OCI-LY1 (cell line): ENCODE measurements at regions not wholly inside any gene's neighbourhood (a gene's known extent, or its start where the extent isn't known, plus 50 kb on each side); places are given as distances from the start of the nearest gene placed in this dataset.

Source experiments
- H2AFZ ChIP-seq: fragments of 200-600 bp; sonication (generic), shearing (Covaris generic); 2 replicates; pipeline ENCODE4 v1.6.0; 2014; ENCODE audit warnings: antibody characterized with exemption, mild to moderate bottlenecking, low read length
- H3F3A ChIP-seq: fragments of 200-600 bp; sonication (generic), shearing (Covaris generic); 2 replicates; pipeline ENCODE4 v1.6.0; 2014; ENCODE audit warnings: mild to moderate bottlenecking, antibody characterized with exemption, low read length, moderate library complexity; ENCODE audit not compliant: insufficient read depth
- H3K27ac ChIP-seq: fragments of 200-600 bp; sonication (generic); 2 replicates; pipeline ENCODE4 v1.5.1; 2014; ENCODE audit warnings: low read length, mixed run types, mild to moderate bottlenecking, low read depth; ENCODE audit not compliant: poor library complexity, severe bottlenecking
- H3K27me3 ChIP-seq: fragments of 200-600 bp; sonication (generic); 2 replicates; pipeline ENCODE4 v1.6.0; 2014; ENCODE audit warnings: antibody characterized with exemption, mild to moderate bottlenecking, low read length, moderate library complexity; ENCODE audit not compliant: insufficient read depth
- H3K36me3 ChIP-seq: fragments of 200-600 bp; sonication (generic); 2 replicates; pipeline ENCODE4 v1.6.1; 2014; ENCODE audit warnings: mild to moderate bottlenecking, antibody characterized with exemption, low read length, moderate library complexity, mixed read lengths; ENCODE audit not compliant: insufficient read depth
- H3K4me1 ChIP-seq: fragments of 200-600 bp; sonication (generic); 2 replicates; pipeline ENCODE4 v1.5.1; 2014; ENCODE audit warnings: mild to moderate bottlenecking, low read length, moderate library complexity; ENCODE audit not compliant: insufficient read depth, severe bottlenecking
- H3K4me2 ChIP-seq: fragments of 200-600 bp; sonication (generic), shearing (Covaris generic); 2 replicates; pipeline ENCODE4 v1.6.1; 2014; ENCODE audit warnings: low read length
- H3K4me3 ChIP-seq: fragments of 200-600 bp; sonication (generic); 2 replicates; pipeline ENCODE4 v1.5.1; 2014; ENCODE audit warnings: low read length, low read depth, mild to moderate bottlenecking, mixed read lengths; ENCODE audit not compliant: poor library complexity, severe bottlenecking
- H3K79me2 ChIP-seq: fragments of 200-600 bp; shearing (Covaris generic); 2 replicates; pipeline ENCODE4 v1.6.1; 2016; ENCODE audit warnings: mixed run types, low read length, mixed read lengths; ENCODE audit not compliant: insufficient read depth
- H3K9ac ChIP-seq: fragments of 200-600 bp; sonication (generic), shearing (Covaris generic); 2 replicates; pipeline ENCODE4 v1.6.1; 2014; ENCODE audit warnings: mild to moderate bottlenecking, low read length, mixed read lengths
- H3K9me2 ChIP-seq: fragments of 200-600 bp; sonication (generic), shearing (Covaris generic); 2 replicates; pipeline ENCODE4 v1.6.1; 2014; ENCODE audit warnings: low read depth, mild to moderate bottlenecking, low read length, mixed read lengths
- H3K9me3 ChIP-seq: fragments of 200-600 bp; shearing (Covaris generic); 2 replicates; pipeline ENCODE4 v1.6.1; 2014; ENCODE audit warnings: low read length, mixed read lengths
- H4K20me1 ChIP-seq: fragments of 200-600 bp; sonication (generic), shearing (Covaris generic); 2 replicates; pipeline ENCODE4 v1.6.0; 2016; ENCODE audit warnings: mild to moderate bottlenecking, low read length; ENCODE audit not compliant: insufficient read depth
- EZH2 ChIP-seq: fragments of 200-600 bp; sonication (generic), shearing (Covaris generic); IDR thresholded peaks from 2 replicates; pipeline ENCODE4 v1.8.0; 2017; ENCODE audit warnings: borderline replicate concordance, mixed run types, mild to moderate bottlenecking, antibody characterized with exemption, low read length, moderate library complexity, mixed read lengths
- TF ChIP-seq, protein P1 (sequence below): fragments of 200-600 bp; sonication (generic), shearing (Covaris generic); IDR thresholded peaks from 2 replicates; pipeline ENCODE4 v1.5.1; 2017; ENCODE audit warnings: mild to moderate bottlenecking, antibody characterized with exemption, low read length, moderate library complexity, mixed read lengths

DNA sequence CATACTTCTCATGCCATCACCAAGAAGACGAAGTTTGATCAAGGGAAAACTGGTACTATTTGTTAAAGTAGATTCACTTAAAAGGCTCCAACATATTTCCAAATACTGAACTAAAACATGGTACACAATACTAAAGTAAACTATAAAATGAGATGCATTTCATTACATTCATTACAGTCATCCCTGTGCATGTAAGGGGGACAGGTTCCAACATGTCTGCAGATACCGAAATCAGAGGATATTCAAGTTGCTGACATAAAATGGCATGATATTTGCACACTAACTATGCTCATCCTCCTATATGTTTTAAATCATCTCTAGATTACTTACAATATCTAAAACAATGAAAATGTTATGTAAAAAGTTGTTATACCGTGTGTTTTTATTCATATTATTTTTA, 893.9 kb upstream of the MANEA start:
- H3K9me2 ChIP-seq = no peaks in the 10 kb centered on the region
- H3K27ac ChIP-seq = no peak overlapping the region
- H3K9me3 ChIP-seq = no peaks in the 10 kb centered on the region
- H3K4me3 ChIP-seq = no peak overlapping the region
- no peaks in the 10 kb centered on the region for H3K36me3 ChIP-seq
- no peaks in the 10 kb centered on the region for H3K27me3 ChIP-seq
- no peak overlapping the region for H3K4me2 ChIP-seq
- no peak overlapping the region for H2AFZ ChIP-seq
- H3K9ac ChIP-seq = no peak overlapping the region
- TF ChIP-seq, protein P1, sequence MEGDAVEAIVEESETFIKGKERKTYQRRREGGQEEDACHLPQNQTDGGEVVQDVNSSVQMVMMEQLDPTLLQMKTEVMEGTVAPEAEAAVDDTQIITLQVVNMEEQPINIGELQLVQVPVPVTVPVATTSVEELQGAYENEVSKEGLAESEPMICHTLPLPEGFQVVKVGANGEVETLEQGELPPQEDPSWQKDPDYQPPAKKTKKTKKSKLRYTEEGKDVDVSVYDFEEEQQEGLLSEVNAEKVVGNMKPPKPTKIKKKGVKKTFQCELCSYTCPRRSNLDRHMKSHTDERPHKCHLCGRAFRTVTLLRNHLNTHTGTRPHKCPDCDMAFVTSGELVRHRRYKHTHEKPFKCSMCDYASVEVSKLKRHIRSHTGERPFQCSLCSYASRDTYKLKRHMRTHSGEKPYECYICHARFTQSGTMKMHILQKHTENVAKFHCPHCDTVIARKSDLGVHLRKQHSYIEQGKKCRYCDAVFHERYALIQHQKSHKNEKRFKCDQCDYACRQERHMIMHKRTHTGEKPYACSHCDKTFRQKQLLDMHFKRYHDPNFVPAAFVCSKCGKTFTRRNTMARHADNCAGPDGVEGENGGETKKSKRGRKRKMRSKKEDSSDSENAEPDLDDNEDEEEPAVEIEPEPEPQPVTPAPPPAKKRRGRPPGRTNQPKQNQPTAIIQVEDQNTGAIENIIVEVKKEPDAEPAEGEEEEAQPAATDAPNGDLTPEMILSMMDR = no peak
- no peak for TF ChIP-seq EZH2
- no peaks in the 10 kb centered on the region for H3F3A ChIP-seq
- no peaks in the 10 kb centered on the region for H4K20me1 ChIP-seq
- no peaks in the 10 kb centered on the region for H3K4me1 ChIP-seq
- H3K79me2 ChIP-seq = no peaks in the 10 kb centered on the region

DNA sequence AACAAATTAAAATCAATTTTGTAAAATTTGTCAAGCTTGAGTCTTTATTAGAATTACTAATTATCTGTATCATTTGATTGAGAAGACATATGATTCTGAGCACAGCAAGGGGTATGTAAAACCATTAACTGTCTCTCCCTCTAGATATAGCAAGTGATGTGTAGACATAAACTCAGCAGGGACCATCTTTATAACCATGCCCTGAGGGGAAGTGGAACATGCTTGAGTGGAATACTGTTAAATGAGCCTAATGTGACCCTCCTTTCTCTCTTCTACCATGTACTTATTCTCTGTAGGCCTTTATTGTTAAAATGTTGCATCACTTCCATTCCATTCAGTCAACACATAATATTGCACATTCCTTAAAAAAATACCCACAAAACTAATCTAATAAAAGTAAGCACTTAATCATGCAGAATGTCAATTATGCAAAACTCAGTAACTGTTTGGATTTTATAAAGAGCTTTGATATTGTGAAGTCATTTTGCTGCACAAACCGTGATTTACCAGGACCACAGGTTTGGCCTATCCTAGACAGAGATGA, 896.6 kb upstream of the MANEA start:
- Histone ChIP-seq H2AFZ (no peak overlapping the region), H3K9ac (no peak overlapping the region), H4K20me1 (no peaks in the 10 kb centered on the region), H3K27me3 (no peaks in the 10 kb centered on the region), H3K4me2 (no peak overlapping the region), H3K4me3 (no peak overlapping the region), H3F3A (no peaks in the 10 kb centered on the region), H3K9me2 (no peaks in the 10 kb centered on the region), H3K79me2 (no peaks in the 10 kb centered on the region), H3K27ac (no peak overlapping the region), H3K4me1 (no peaks in the 10 kb centered on the region), H3K36me3 (no peaks in the 10 kb centered on the region), H3K9me3 (no peaks in the 10 kb centered on the region)
- TF ChIP-seq, protein P1 = no peak
- no peak for TF ChIP-seq EZH2

DNA sequence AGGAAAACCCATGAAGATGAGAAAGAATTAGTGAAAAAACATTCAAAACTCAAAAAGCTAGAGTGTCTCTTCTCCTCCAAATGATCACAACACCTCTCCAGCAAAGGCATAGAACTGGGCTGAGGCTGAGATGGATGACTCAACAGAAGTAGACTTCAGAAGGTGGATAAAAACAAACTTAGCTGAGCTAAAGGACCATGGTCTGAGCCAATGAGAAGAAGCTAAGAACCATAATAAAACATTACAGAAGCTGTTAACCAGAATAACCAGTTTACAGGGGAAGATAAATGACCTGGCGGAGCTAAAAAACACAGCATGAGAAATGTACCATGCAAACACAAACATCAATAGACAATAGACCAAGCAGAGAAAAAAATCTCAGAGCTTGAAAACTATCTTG, 904.1 kb upstream of the MANEA start:
- H3K27me3 ChIP-seq = no peaks in the 10 kb centered on the region
- no peaks in the 10 kb centered on the region for H3F3A ChIP-seq
- H3K27ac ChIP-seq = no peak overlapping the region
- H3K79me2 ChIP-seq = no peaks in the 10 kb centered on the region
- H3K36me3 ChIP-seq = no peaks in the 10 kb centered on the region
- H3K9me2 ChIP-seq = no peaks in the 10 kb centered on the region
- H2AFZ ChIP-seq = no peak overlapping the region
- H3K4me3 ChIP-seq = no peak overlapping the region
- H3K4me2 ChIP-seq = no peak overlapping the region
- no peak for TF ChIP-seq EZH2
- TF ChIP-seq, protein P1 = no peak
- H3K9me3 ChIP-seq = no peaks in the 10 kb centered on the region
- H4K20me1 ChIP-seq = no peaks in the 10 kb centered on the region
- no peak overlapping the region for H3K9ac ChIP-seq
- H3K4me1 ChIP-seq = no peaks in the 10 kb centered on the region
